CD4-positive, alpha-beta memory T cell (primary cell): ENCODE measurements at regions not wholly inside any gene's neighbourhood (a gene's known extent, or its start where the extent isn't known, plus 50 kb on each side); places are given as distances from the start of the nearest gene placed in this dataset.
A peak's percentile ranks its signal among the peaks of the same experiment; 100 is the strongest.

Source experiments
- CTCF ChIA-PET: fragments of 350-600 bp; sonication (Branson Sonifier 250); formaldehyde crosslinking; loops from one replicate; lab custom pipeline; 2021; ENCODE audit warnings: inconsistent platforms; ENCODE audit not compliant: partially characterized antibody; lab: Charles Lee
- POLR2A ChIA-PET: fragments of 350-600 bp; sonication (Branson Sonifier 250); formaldehyde crosslinking; loops from one replicate; lab custom pipeline; 2021; ENCODE audit not compliant: partially characterized antibody; lab: Charles Lee
- DNase-seq, 5 donors: peaks; one replicate each; pipeline versions ENCODE4 v3.0.0 to v3.0.0-alpha.2; 2020 to 2022; ENCODE audit warnings: mixed read lengths in 1 of 5
- H3K27ac ChIP-seq: one replicate; pipeline ENCODE4 v1.7.0; 2013; ENCODE audit warnings: low read depth, low read length
- H3K27me3 ChIP-seq: 2 replicates; pipeline ENCODE4 v1.7.0; 2013; ENCODE audit warnings: mild to moderate bottlenecking, low read length, moderate library complexity; ENCODE audit not compliant: insufficient read depth
- H3K36me3 ChIP-seq: 2 replicates; pipeline ENCODE4 v1.7.0; 2013; ENCODE audit warnings: mild to moderate bottlenecking, low read length, moderate library complexity; ENCODE audit not compliant: insufficient read depth
- H3K4me1 ChIP-seq: 2 replicates; pipeline ENCODE4 v1.7.0; 2013; ENCODE audit warnings: mild to moderate bottlenecking, low read length, moderate library complexity; ENCODE audit not compliant: insufficient read depth
- H3K4me3 ChIP-seq, 2 donors: one replicate each; pipeline ENCODE4 v1.7.0; 2013; ENCODE audit warnings: low read length in 2 of 2, mild to moderate bottlenecking in 1 of 2
- H3K9me3 ChIP-seq, 2 donors: one replicate each; pipeline ENCODE4 v1.7.0; 2013; ENCODE audit warnings: low read length in 2 of 2, control low read depth in 1 of 2; ENCODE audit not compliant: control insufficient read depth in 1 of 2
- H3K27ac Mint-ChIP-seq, 7 donors: one replicate each; pipeline ENCODE4 v1.8.0; 2020 to 2021; ENCODE audit warnings: mixed read lengths in 7 of 7, mild to moderate bottlenecking in 6 of 7, inconsistent platforms in 3 of 7, moderate library complexity in 3 of 7
- H3K27me3 Mint-ChIP-seq, 2 donors: one replicate each; pipeline ENCODE4 v1.8.0; 2020 to 2021; ENCODE audit warnings: mixed read lengths in 2 of 2
- H3K36me3 Mint-ChIP-seq, 2 donors: one replicate each; pipeline ENCODE4 v1.8.0; 2020 to 2021; ENCODE audit warnings: mixed read lengths in 2 of 2, inconsistent platforms in 1 of 2, mild to moderate bottlenecking in 1 of 2
- H3K4me1 Mint-ChIP-seq, 4 donors: one replicate each; pipeline ENCODE4 v1.8.0; 2020 to 2021; ENCODE audit warnings: mixed read lengths in 4 of 4, mild to moderate bottlenecking in 1 of 4
- H3K4me3 Mint-ChIP-seq, 8 donors: one replicate each; pipeline ENCODE4 v1.8.0; 2020 to 2021; ENCODE audit warnings: mixed read lengths in 8 of 8, mild to moderate bottlenecking in 7 of 8, moderate library complexity in 6 of 8, inconsistent platforms in 3 of 8
- H3K9me3 Mint-ChIP-seq, 8 donors: one replicate each; pipeline ENCODE4 v1.8.0; 2020 to 2021; ENCODE audit warnings: mixed read lengths in 8 of 8, mild to moderate bottlenecking in 5 of 8, inconsistent platforms in 3 of 8, moderate library complexity in 1 of 8
- intact Hi-C: fragments of 100-400 bp; cut with micrococcal nuclease; formaldehyde crosslinking; loops from one replicate; pipeline ENCODE4 v1.15.1; 2023

DNA sequence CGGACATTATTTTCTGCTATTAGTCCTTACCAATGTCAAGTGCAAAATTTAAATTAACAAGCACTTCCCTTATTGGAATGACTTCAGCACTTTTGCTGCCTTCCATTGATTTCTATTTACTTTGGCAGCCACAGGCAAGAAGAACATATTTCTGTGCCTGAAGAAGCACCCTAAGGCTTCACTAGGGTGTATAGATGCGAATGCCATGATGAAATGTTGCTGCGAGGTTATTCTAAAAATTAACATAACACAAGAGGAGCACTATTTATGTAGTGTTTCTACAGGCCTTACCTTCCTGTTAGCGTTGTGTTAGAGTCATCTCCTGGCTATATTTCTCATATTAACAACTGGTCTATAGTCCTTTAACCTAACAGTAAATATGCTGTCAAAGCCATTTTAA is 365.0 kb upstream of the HNRNPA3 start:
- H3K36me3 Mint-ChIP-seq, result no peaks in the 10 kb centered on the region
- H3K27ac Mint-ChIP-seq, result no peak overlapping the region
- CTCF ChIA-PET, result no interaction called here
- no peak overlapping the region for H3K4me3 ChIP-seq
- H3K4me1 Mint-ChIP-seq, result peaks cover 4 to 16% (median 10%) of the 10 kb centered on the region in 4 donors
- peaks cover 0 to 7% (median 0%) of the 10 kb centered on the region in 8 donors for H3K9me3 Mint-ChIP-seq
- POLR2A ChIA-PET, result no interaction called here
- H3K9me3 ChIP-seq, result no peaks in the 10 kb centered on the region
- H3K36me3 ChIP-seq, result no peaks in the 10 kb centered on the region
- H3K27ac ChIP-seq, result no peak overlapping the region
- H3K4me1 ChIP-seq, result peaks cover 16% of the 10 kb centered on the region
- intact Hi-C loops, result no loop called here
- no peak for DNase-seq
- H3K27me3 ChIP-seq, result no peaks in the 10 kb centered on the region
- H3K27me3 Mint-ChIP-seq, result peaks cover 5% of the 10 kb centered on the region in 2 donors
- H3K4me3 Mint-ChIP-seq, result no peak overlapping the region

DNA sequence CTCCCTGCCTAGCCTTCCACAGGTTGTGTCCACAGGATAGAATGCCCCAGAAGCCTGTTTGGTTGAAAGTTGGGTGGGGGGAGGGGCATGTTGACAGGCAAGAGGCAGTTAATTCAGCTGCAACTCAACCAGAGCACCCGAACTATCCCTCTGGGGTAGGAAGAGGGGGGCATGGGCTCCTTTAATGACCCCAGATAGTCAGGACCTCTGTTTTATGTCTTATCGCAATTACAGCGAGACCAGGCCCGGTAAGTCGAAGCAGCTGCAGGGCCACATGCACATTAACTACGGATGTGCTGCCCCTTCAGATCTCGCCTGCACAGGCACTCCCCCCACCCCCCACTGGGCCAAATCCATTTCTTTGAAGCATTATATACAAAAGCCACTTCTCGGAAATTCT is 363.8 kb upstream of the HNRNPA3 start:
- no peaks in the 10 kb centered on the region for H3K36me3 ChIP-seq
- Mint-ChIP-seq H3K9me3 (peaks cover 0 to 5% (median 0%) of the 10 kb centered on the region in 8 donors), H3K27ac (no peak overlapping the region), H3K4me1 (peaks cover 12 to 22% (median 16%) of the 10 kb centered on the region in 4 donors), H3K27me3 (peaks cover 5% of the 10 kb centered on the region in 2 donors), H3K36me3 (no peaks in the 10 kb centered on the region), H3K4me3 (no peak overlapping the region)
- DNase-seq, result no peak
- ChIA-PET CTCF (no interaction called here), POLR2A (no interaction called here)
- H3K9me3 ChIP-seq, result no peaks in the 10 kb centered on the region
- no peak overlapping the region for H3K27ac ChIP-seq
- H3K4me1 ChIP-seq, result peaks cover 28% of the 10 kb centered on the region
- no peaks in the 10 kb centered on the region for H3K27me3 ChIP-seq
- intact Hi-C loops, result no loop called here
- no peak overlapping the region for H3K4me3 ChIP-seq

GRCh38 chr2:176851200-176851888 is 361.2 kb upstream of the HNRNPA3 start:
- intact Hi-C loops, result no loop called here
- H3K27ac ChIP-seq, result no peak overlapping the region
- no peak overlapping the region for H3K4me3 ChIP-seq
- Mint-ChIP-seq H3K4me3 (no peak overlapping the region), H3K27ac (no peak overlapping the region), H3K9me3 (peaks cover 0 to 12% (median 0%) of the 10 kb centered on the region in 8 donors), H3K27me3 (peaks cover 3 to 5% of the 10 kb centered on the region in 2 donors), H3K4me1 (peaks cover 17 to 45% (median 33%) of the 10 kb centered on the region in 4 donors), H3K36me3 (no peaks in the 10 kb centered on the region)
- ChIA-PET POLR2A (interaction anchor here (1.6 kb wide), 1 partner anchor 25 kb away, joined by 4 read pairs; no protein-coding TSS in a partner anchor), CTCF (interaction anchor here (0.6 to 1.2 kb wide), 2 partner anchors 298 to 960 kb away, joined by 3 read pairs; no protein-coding TSS in a partner anchor)
- no peaks in the 10 kb centered on the region for H3K27me3 ChIP-seq
- no peaks in the 10 kb centered on the region for H3K9me3 ChIP-seq
- no peaks in the 10 kb centered on the region for H3K36me3 ChIP-seq
- DNase-seq, result no peak
- peaks cover 36% of the 10 kb centered on the region for H3K4me1 ChIP-seq

- no peak for DNase-seq
- no peaks in the 10 kb centered on the region for H3K36me3 Mint-ChIP-seq
- Histone ChIP-seq H3K4me1 (peaks cover 43% of the 10 kb centered on the region), H3K4me3 (no peak overlapping the region), H3K36me3 (no peaks in the 10 kb centered on the region), H3K27ac (no peak overlapping the region), H3K27me3 (no peaks in the 10 kb centered on the region), H3K9me3 (no peaks in the 10 kb centered on the region)
- intact Hi-C loops, result no loop called here
- H3K4me1 Mint-ChIP-seq, result peaks cover 21 to 51% (median 39%) of the 10 kb centered on the region in 4 donors
- peak overlapping the region in 4 of 8 donors; percentile 2 to 14 (median 6) for H3K4me3 Mint-ChIP-seq
- ChIA-PET POLR2A (interaction anchor here (1.6 kb wide), 1 partner anchor 26 kb away, joined by 4 read pairs; no protein-coding TSS in a partner anchor), CTCF (interaction anchor here (0.6 to 1.2 kb wide), 2 partner anchors 297 to 959 kb away, joined by 3 read pairs; no protein-coding TSS in a partner anchor)
- no peak overlapping the region for H3K27ac Mint-ChIP-seq
- H3K9me3 Mint-ChIP-seq, result peaks cover 0 to 15% (median 0%) of the 10 kb centered on the region in 8 donors
- H3K27me3 Mint-ChIP-seq, result peaks cover 3 to 5% of the 10 kb centered on the region in 2 donors
These were observed 360.6 kb upstream of the HNRNPA3 start for GRCh38 chr2:176851889-176852483.

DNA sequence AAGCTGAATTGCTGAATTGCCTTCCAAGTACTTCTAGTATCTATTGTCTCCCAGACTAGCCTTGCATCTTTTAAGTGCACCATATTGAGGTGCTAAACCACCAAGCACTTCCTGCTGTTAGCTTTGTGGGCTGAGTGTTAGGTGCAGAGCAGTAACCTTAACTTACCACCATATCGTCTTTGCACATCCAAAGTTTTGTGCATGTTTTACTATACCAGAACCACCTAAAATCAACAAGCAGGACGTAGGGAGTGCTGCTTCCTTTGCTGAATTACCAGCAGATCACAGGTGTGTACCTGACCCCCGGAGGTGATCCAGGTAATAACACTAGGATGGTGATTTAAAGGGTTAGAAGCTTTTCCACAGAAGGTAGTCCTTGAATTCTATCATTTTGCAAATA is 359.9 kb upstream of the HNRNPA3 start:
- Mint-ChIP-seq H3K9me3 (peaks cover 0 to 15% (median 0%) of the 10 kb centered on the region in 8 donors), H3K36me3 (no peaks in the 10 kb centered on the region), H3K27me3 (peaks cover 3 to 5% of the 10 kb centered on the region in 2 donors), H3K4me1 (peaks cover 26 to 57% (median 44%) of the 10 kb centered on the region in 4 donors), H3K27ac (peak overlapping the region in 2 of 7 donors; percentile 10 to 11), H3K4me3 (peak overlapping the region in 7 of 8 donors; percentile 2 to 59 (median 8))
- Histone ChIP-seq H3K4me1 (peaks cover 50% of the 10 kb centered on the region), H3K4me3 (no peak overlapping the region), H3K36me3 (no peaks in the 10 kb centered on the region), H3K27ac (no peak overlapping the region), H3K27me3 (no peaks in the 10 kb centered on the region), H3K9me3 (no peaks in the 10 kb centered on the region)
- intact Hi-C loops, result no loop called here
- POLR2A ChIA-PET, result interaction anchor here (1.6 kb wide), 1 partner anchor 26 kb away, joined by 4 read pairs; no protein-coding TSS in a partner anchor
- peak; percentile 41 to 47 (median 45) for DNase-seq
- CTCF ChIA-PET, result interaction anchor here (1.2 kb wide), 1 partner anchor 297 kb away, joined by 3 read pairs; no protein-coding TSS in a partner anchor

GRCh38 chr2:176854062-176854461 is 358.5 kb upstream of the HNRNPA3 start:
- H3K27me3 Mint-ChIP-seq, result peaks cover 2 to 4% of the 10 kb centered on the region in 2 donors
- peak overlapping the region in 1 of 8 donors; percentile 50 for H3K4me3 Mint-ChIP-seq
- POLR2A ChIA-PET, result no interaction called here
- no peaks in the 10 kb centered on the region for H3K27me3 ChIP-seq
- H3K4me1 ChIP-seq, result peaks cover 50% of the 10 kb centered on the region
- no peaks in the 10 kb centered on the region for H3K36me3 Mint-ChIP-seq
- H3K4me3 ChIP-seq, result no peak overlapping the region
- CTCF ChIA-PET, result interaction anchor here (0.8 to 1.8 kb wide), 3 partner anchors 19 to 202 kb away, joined by 3 to 5 read pairs (median 3); no protein-coding TSS in a partner anchor
- H3K27ac ChIP-seq, result no peak overlapping the region
- no peaks in the 10 kb centered on the region for H3K36me3 ChIP-seq
- H3K9me3 Mint-ChIP-seq, result peaks cover 0 to 15% (median 0%) of the 10 kb centered on the region in 8 donors
- H3K9me3 ChIP-seq, result no peaks in the 10 kb centered on the region
- intact Hi-C loops, result no loop called here
- H3K27ac Mint-ChIP-seq, result no peak overlapping the region
- H3K4me1 Mint-ChIP-seq, result peaks cover 26 to 57% (median 44%) of the 10 kb centered on the region in 4 donors
- DNase-seq, result no peak

DNA sequence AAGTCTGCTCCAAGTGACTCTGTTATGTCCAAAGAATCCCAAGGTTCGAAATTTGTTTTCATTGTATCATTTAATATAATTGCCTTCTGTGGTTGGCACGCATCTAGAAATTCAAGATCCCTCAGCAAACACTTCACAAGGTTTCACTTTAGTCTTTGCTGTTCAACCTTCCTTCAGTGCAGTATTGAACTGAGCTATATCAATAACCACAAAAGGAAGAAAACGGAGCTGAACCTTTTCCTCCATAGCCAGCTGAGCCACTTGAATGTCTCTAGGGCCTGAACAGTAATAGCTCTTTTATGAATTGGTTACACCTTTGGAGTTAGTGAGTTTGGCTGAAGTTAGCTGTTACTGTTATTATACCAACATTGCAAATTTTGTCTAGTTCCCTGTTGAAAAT is 357.7 kb upstream of the HNRNPA3 start:
- Histone ChIP-seq H3K9me3 (no peaks in the 10 kb centered on the region), H3K36me3 (no peaks in the 10 kb centered on the region), H3K4me3 (no peak overlapping the region), H3K27ac (no peak overlapping the region), H3K27me3 (no peaks in the 10 kb centered on the region), H3K4me1 (peaks cover 50% of the 10 kb centered on the region)
- H3K9me3 Mint-ChIP-seq, result peaks cover 0 to 12% (median 0%) of the 10 kb centered on the region in 8 donors
- ChIA-PET POLR2A (no interaction called here), CTCF (interaction anchor here (0.8 to 1.8 kb wide), 4 partner anchors 18 to 48 kb away, joined by 3 to 5 read pairs (median 3); no protein-coding TSS in a partner anchor)
- intact Hi-C loops, result no loop called here
- H3K27ac Mint-ChIP-seq, result peak overlapping the region in 3 of 7 donors; percentile 5 to 68 (median 26)
- H3K4me1 Mint-ChIP-seq, result peaks cover 26 to 57% (median 44%) of the 10 kb centered on the region in 4 donors
- peaks cover 1 to 2% of the 10 kb centered on the region in 2 donors for H3K27me3 Mint-ChIP-seq
- no peaks in the 10 kb centered on the region for H3K36me3 Mint-ChIP-seq
- DNase-seq, result no peak
- H3K4me3 Mint-ChIP-seq, result peak overlapping the region in 1 of 8 donors; percentile 31
